T-helper 1 cell (primary cell): ENCODE measurements at regions not wholly inside any gene's neighbourhood (a gene's known extent, or its start where the extent isn't known, plus 50 kb on each side); places are given as distances from the start of the nearest gene placed in this dataset.

ENCODE experiments used
- DNase-seq, 5 donors: peaks; one replicate each; pipeline ENCODE4 v3.0.0-alpha.2; 2012 to 2020

GRCh38 chr3:137205394-137206045, 247.7 kb downstream of the IL20RB start:
- DNase-seq = no peak

- DNase-seq = no peak
Observed at GRCh38 chr3:137207616-137208015, 249.8 kb downstream of the IL20RB start.

DNA sequence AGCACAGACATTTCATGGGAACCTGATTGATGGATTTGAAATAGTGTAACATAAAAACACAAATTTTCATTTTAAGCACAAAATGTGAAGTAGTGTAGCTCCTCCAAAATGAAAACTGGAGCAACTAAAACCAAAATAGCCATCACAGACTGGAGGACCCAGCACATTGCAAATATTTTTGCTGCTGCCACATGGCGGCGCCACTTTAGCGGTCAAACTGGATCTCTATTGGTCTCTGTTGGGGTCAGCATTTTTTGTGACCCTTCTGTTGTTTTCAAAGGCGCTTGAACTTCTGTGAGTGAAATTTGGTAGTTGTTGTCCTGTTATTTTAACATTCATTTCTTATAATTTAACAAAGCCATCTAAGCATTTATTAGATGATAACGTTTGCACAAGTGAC, 259.9 kb downstream of the IL20RB start:
- DNase-seq = no peak

- no peak for DNase-seq
Observed at GRCh38 chr3:137219801-137220445, 262.1 kb downstream of the IL20RB start.

- no peak for DNase-seq
Observed at GRCh38 chr3:137222736-137223225, 265.0 kb downstream of the IL20RB start.

DNA sequence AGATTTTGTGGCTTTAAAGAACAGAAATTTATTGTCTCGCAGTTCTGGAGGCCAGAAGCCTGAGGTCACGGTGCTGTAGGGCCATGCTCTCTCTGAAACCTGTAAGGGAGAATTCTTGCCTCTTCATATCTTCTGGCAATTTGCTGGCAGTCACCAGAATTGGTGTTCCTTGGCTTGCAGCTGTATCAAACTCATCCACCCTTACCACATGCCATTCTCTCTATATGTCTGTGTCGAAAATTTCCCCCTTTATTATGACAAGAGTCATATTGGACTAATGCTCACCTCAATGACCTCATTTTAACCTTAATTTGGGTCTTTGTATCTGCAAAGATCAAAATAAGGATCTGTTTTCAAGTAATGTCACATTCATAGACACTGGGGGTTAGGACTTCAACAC, 266.7 kb downstream of the IL20RB start:
- DNase-seq = no peak

GRCh38 chr3:137242836-137243400, 285.1 kb downstream of the IL20RB start:
- no peak for DNase-seq

- no peak for DNase-seq
Observed at GRCh38 chr3:137246491-137246890, 288.7 kb downstream of the IL20RB start.

DNA sequence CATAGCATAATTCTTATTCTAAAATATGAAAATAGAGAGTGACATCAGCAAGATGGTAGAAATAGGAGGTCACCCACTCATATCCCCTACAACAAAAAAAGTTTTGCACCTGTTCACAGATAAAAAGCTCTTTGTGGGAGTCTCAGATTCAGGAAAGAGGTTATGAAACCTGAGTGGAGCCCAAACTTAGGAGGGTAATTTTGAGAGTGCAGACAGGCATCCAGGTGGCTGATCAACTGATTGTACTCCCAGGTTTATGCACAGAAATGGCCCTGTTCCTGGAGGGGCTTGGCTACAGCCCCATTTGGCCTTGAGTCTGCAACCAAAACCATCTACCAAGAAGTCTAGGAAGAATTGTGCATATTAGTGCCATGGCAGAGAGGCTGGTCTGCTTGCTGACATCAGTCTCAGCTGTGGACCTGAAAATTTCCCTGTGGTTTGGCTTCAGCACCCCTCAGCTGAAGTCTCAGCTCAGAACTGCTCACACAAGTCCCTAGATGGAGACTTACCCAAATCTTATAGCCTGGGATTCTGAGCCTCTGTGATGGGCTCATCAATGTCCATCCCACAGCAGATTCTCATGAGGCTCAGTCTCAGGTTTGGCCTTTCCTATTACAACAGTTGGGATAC, 291.6 kb downstream of the IL20RB start:
- DNase-seq = no peak

GRCh38 chr3:137259089-137259488, 301.3 kb downstream of the IL20RB start:
- DNase-seq = no peak

DNA sequence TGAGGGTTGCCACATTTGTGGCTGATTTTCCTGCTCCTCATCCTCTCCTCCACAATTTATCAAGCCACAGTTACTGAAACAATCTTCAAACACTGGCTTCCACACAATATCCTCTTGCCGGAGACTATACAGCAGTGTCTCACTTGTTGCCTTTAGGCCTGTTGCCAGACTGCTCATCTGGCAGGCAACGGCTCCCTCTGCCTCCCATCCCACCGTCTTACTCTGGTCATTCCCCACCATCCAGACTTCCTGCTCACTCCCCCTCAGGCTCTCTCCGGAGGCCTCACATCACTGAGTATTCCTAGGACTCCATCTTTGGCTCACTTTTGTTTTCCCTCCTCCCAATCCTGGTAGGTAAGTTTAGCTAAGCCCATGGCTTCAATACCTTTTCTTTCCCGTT, 301.9 kb downstream of the IL20RB start:
- no peak for DNase-seq

DNA sequence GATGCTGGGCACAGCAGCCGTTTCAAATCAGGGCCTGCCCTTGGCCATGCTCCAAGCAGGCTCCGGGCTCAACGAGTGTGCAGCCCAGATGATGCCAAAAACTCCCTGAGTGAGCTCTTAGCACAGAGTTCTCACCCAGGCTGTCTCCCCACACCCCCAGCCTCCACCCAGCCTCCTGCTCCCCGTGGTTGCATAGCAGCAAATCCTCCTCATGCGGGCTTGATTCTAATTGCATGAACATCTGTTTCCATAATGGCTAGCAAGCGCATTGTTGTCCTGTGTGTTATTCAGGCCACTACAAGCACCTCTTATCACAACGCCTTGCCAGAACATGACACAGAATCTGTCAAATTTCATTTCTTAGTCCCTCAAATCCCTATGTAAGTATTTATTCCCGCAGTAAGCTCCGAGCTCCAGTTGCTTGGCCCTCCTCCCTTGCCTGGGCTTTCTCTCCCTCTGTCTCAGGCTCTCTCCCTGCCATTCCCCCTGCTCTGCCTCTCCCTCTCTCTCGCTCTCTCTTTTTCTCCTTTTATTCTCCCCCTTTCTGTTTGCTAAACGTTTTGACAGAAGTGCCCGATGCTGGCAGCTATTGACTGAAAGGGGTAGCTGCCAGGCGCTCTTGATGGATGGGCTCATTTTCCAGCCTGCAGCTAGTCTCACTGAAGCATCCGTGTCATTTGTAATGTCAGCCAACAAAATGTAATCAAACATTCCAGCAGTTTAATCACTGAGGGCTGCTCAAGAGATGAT, 306.5 kb downstream of the IL20RB start:
- DNase-seq = no peak

DNA sequence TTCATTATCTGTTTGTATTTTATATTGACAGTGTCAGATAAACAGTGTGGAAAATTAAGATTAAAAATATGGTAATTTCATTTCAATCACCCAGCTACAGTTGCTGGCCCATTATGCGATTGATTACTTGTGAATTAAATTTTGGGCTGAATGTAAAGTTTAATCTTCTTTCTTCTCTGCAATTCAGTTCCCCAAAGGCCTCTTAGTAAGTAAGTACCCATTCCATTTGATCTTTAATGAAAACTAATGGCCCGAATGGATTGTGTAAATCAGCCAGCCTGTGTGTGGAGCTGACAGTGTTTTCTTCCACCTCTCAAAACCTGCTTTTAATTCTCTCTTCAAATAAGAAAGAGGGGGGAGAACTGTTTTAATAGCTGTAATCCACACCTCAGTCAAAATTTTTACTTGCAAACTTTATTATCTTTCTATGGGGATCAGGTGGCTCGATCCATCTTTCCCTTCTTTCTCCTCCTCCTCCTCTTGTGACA, 307.1 kb downstream of the IL20RB start:
- no peak for DNase-seq

DNA sequence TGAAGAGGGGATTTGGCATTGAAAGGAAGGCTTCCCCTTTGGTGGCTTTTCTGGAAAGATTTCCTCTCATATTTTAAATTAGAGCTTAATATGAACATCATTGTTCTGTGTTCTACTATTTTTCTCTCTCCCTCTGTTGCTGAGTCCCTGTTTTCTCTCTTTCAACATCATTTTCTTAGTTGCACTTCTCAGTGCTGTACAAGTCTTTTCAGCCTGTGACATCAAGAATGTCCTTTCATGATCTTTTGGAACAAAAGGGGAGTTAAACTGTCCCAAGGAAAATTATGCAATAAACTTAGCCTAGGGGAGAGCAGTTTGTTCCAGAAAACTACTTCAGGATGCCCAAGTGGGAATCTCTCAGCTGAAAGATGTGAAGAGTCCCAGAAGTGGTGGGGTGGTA, 325.1 kb downstream of the IL20RB start:
- DNase-seq = no peak

DNA sequence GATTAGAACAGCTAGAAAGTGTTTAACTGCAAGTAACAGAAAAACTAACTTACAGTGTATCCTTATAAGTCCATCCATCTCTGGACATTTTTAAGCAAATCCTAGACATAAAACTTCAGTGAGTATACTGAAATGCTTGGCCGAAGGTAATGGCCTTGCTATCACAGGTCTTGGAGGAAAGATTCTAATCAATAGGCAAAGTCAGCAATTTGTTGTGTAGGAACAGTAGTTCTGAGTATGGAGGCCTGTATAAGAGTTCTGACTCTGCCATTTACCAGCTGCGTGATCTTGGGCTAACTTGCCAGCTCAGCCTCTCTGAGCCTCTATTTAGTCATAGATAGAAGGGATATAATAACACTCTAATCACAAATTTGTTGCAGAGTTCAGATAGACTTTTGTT, 328.1 kb downstream of the IL20RB start:
- no peak for DNase-seq

DNA sequence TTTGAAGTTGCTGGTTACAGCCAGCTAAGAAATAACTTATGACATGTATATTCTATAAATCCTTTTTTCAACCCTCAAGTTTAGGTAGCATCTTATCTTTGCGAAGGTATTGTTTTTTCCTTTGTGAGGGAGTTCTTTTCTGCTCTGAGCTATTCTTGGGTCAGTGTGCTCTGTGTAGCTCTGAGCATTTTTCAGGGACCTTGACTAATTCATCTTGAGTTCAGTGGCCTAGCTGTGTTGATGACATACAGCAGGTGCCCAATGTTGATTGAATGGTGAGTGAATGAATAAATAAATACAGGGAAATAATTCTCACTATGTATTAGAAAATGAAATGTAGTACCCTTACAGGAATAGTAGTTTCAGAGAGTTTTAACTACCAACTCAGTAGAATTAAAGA, 335.3 kb downstream of the IL20RB start:
- no peak for DNase-seq

DNA sequence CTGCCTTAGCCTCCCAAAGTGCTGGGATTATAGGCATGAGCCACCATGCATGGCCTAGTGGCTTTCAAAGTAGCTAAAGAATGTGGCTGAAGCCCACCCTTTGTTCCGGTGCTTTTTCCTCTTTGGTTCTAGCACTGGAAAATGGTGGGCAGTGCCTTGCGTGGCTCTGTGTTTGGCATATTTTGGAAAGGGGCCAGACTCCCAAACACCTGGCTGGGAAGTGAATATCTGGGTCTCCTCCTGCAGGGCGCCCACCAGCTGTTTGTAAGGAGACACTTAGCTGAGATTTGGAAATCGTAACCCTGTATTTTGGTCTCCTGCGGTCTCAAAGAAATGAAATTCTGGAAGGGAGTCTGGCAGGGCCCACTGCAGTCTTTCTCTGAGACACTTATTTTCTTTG, 336.4 kb downstream of the IL20RB start:
- no peak for DNase-seq

- DNase-seq = no peak
Observed at GRCh38 chr3:137294839-137295238, 337.1 kb downstream of the IL20RB start.

DNA sequence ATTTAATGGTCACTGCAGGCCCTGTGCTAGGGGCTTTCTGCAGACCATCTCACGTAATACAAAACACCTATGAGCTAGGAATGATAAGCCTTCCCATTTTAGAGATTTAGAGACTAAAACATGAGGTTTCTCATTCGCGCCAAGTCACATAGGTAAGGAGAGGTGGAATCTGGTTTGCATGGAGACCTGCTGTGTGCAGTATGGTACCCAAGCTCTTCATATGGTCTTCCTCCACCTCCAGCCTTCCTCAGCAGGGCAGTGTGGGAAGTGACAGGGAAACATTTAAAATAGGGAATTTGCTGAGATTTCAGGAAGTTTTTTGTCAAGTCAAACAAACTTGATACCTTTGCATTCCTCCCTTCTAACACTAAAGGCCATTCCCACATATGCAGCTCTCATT, 337.6 kb downstream of the IL20RB start:
- no peak for DNase-seq

DNA sequence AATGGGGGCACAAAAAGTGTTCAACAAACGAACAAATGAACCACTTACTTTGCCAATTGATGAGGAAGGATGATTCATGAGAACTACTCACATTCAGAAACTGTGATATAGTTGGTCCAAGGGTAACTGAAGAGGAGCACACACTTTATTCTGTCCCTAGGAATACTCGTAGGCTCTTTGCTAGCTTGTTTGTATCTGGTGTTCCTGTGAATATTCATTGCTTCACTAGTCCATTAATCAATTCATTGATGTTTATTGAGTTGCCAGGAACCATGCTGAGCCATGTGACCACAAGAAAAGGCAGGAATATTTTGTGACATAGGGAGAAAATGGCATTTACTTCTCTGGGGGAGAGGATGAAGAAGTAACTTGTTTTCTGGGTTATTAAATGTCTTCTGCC, 338.3 kb downstream of the IL20RB start:
- DNase-seq = no peak

DNA sequence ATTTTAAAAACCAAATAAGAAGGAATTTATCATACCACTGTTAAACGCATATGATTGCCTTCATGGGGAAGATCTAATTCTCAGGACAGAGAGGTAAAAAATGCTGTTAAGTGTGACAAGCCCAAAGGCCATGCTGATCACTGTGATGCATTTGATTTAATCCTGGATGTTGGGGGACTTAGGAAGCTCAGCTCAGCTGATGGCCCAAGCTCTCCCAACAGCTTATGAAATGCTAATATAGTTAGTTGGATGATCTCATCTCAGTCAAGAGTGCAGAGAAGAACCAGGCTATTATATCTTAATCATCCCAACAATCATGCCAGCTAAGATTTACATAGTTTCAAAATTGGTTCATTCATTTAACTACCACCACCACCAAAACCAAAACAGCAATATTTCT, 340.0 kb downstream of the IL20RB start:
- no peak for DNase-seq

GRCh38 chr3:137300703-137301102, 342.9 kb downstream of the IL20RB start:
- DNase-seq = no peak
